Fibroblast of gingiva (primary cell): ENCODE measurements at regions not wholly inside any gene's neighbourhood (a gene's known extent, or its start where the extent isn't known, plus 50 kb on each side); places are given as distances from the start of the nearest gene placed in this dataset.

Source experiments
- DNase-seq: peaks from one replicate; pipeline ENCODE4 v3.0.0-alpha.2; 2011; ENCODE audit warnings: low read depth

GRCh38 chr21:14869984-14870852, 194.6 kb downstream of the NRIP1 start:
- DNase-seq = no peak

DNA sequence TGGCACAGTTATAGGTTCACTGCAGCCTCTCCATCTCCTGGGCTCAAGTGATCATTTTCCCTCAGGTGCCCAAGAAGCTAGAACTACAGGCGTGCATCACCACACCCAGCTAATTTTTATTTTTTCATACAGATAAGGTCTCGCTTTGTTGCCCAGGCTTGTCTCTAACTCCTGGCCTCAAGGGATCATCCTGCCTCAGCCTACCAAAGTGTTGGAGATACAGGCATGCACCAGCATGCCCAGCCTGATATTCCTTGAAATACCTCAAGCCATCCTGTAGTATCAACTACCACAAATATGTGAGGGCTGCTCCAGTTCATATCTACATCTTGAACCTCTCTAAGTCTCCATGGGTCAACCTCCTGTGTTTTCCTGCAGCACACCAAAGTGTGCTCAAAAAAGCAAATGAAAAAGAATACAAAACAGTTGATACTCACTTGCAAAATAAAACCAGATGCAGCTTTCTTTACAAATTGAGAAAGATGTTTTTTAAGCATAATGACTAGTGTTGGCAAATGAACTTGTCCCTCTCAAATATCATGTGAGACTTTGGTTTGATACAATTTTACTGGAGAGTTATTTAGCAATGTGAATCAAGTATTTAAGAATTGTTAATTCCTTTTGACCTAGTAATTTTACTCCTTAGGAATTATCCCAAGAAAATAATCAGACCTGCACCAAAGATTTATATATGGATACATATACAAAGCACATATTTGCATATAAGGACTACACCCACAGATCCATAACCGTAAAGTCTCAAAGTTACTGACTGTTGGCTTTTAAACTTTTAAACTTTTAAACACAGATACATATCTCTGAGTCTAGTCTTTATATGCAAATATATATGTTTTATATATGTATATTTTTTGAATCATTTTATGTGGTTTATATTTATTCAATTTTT, 197.7 kb downstream of the NRIP1 start:
- DNase-seq = peak; percentile 79

- peak; percentile 67 for DNase-seq
Observed at GRCh38 chr21:14864211-14865021, 200.4 kb downstream of the NRIP1 start.

GRCh38 chr21:14863745-14864210, 201.0 kb downstream of the NRIP1 start:
- no peak for DNase-seq

- DNase-seq = no peak
Observed at GRCh38 chr21:14862794-14863720, 201.7 kb downstream of the NRIP1 start.

DNA sequence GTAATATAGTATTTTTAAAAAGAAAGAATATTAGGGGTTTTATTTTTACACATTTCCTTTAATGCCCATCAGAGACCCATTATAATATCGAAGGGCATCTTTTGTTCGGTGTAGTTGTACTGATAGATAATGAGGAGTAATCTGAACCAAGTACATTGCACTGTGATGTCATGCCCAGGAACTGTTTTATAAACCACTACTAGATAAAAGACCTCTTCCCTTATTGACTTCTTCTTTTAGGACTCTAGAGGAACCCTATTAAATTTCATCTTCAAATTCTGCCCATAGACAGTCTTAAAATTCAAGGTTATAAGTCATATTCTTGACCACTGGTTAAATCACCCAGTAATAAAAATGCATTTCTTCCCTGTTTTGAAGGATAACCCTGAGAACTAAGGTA, 206.5 kb downstream of the NRIP1 start:
- no peak for DNase-seq

- no peak for DNase-seq
Observed at GRCh38 chr21:14857529-14857928, 207.3 kb downstream of the NRIP1 start.

- no peak for DNase-seq
Observed at GRCh38 chr21:14850394-14850793, 214.4 kb downstream of the NRIP1 start.

DNA sequence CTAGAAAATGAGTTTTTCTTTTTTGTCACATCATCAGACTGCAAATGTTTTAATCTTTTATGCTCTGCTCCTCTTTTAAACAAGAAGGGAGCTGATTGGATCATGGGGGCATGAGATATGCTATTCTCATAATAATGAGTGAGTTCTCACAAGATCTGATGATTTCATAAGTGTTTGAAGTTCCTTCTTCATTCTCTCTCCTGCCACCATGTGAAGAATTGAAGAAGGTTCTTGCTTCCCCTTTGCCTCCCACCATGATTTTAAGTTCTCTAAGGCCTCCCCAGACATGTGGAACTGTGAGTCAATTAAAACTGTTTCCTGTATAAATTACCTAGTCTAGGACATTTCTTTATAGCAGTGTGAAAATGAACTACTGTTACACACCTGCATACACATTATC, 218.2 kb downstream of the NRIP1 start:
- DNase-seq = no peak

DNA sequence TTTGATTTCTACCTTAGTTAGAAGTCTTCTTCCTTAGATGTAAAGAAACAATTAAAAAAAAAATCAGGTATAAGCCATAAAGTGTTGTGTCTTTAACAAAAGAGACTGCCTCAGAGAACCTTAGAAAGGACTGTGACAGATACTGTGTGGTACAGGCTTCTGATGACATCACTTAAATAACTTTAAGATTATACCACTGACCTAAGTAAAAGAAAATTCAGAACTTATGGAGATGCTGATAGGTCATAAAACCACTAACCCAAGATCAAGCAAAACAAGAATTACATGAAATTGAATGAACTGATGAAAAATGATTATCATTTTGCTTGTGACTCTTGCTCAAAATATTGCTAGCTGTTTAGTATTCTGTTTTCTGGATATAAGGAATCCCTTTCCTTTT, 220.8 kb downstream of the NRIP1 start:
- DNase-seq = no peak

DNA sequence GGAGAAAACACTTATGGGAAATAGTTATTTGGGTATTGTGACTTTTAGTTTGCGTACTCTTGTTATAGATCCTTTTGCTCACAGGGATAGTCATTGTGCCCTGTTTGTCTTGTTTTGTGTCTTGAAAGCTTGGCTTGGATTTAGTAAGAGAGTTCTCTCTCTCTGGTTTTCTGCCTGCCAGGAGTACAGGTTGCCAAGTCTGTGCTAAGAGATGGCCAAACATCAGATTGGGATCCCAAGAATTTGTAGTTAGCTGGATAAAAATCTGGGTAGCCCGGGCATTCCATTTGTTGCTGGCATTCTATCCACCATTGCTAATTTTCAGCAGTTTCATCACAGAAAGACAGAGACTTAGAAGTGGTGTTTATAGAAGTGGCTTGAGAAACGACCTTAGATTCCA, 222.2 kb downstream of the NRIP1 start:
- DNase-seq = peak; percentile 55

DNA sequence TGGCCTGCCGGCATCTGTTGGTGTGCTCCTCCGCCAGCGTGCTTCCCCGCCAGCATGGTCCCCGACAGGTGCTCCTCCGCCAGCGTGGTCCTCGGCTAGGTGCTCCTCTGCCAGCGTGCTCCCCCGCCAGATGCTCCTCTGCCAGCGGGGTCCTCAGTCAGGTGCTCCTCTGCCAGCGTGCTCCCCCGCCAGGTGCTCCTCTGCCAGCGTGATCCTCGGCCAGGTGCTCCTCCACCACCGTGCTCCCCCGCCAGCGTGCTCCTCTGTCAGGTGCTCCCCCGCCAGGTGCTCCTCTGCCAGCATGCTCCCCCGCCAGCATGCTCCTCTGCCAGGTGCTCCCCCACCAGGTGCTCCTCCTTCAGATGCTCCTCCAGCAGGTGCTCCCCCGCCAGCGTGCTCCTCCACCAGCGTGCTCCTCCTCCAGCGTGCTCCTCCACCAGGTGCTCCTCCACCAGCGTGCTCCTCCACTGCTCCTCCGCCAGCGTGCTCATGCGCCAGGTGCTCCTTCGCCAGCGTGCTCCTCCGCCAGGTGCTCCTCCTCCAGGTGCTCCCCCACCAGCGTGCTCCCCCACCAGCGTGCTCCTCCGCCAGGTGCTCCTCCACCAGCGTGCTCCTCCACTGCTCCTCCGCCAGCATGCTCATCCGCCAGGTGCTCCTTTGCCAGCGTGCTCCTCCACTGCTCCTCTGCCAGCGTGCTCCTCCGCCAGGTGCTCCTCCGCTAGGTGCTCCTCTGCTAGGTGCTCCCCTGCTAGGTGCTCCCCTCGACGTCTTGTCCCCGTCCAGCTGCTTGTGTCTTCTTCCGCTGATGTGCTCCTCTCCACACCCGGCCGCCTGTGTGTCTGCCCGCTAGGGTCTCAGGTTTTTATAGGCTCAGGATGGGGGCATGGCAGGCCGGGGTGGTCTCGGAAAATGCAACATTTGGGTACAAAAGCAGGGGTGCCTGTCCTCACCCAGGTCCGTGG, 223.0 kb downstream of the NRIP1 start:
- no peak for DNase-seq

DNA sequence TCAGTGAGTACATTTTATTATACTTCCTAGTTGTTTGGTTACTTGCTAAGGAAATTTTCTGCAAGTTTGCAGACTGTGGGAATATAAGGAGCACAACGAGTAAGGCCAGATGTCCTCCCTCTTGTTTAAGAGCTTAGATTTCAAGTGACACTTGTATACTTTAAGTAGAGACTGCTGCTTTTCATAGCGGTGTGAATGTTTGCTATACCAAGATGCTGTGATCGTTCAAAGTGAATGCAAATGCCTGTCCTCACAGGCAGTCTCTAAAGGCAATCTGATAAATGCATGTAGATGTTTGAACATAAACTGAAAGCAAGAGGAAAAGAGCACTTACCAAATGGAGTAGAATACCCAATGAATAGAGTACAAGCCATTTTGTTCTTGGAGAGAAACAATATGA, 226.4 kb downstream of the NRIP1 start:
- DNase-seq = no peak

- no peak for DNase-seq
Observed at GRCh38 chr21:14836950-14837349, 227.8 kb downstream of the NRIP1 start.

DNA sequence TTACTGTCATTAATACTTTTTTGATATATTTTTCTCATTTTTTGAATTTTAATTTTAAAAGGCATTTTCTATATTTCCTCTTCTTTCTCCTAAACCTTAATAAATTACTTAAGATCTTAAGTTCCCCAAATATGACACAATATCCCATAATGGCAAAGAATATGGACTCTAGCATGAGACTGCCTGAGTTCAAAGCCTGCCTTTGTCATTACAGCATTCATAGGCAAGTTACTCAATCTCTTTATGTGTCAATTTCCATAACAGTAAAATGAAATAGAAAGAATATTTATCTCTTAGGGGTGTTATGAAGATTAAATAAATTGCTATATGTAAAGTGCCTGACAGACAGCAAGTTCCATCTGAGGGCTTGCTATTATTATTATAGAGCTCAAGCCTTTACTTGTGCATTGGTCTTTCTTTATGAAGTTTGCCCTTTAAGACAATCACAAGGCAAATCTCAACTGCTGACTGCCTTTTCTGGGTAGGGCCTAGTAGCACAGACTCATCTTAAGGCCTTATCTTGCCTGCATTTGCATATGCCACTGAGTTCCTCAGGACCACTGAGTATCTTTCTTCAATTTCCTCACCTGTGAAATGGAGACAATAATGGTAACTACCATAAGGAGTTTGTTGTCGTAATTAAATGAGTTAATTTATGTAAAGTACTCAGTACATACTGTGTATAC, 231.0 kb downstream of the NRIP1 start:
- DNase-seq = no peak

DNA sequence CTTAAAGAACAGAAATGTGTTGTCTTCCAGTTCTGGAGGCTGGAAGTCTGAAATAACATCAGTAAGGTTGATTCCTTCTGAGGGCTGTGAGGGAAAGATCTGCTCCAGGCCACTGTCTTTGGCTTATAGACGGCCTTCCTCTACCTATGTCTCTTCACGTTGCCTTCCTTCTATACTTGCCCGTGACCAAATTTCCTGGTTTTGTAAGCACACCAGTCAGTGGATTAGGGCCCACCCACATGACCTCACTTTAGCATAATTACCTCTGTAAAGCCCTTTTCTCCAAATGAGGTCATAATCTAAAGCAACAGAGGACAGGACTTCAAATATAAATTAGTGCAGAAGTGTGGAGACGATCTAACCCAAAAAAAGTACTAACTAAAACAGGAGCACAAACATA, 231.6 kb downstream of the NRIP1 start:
- DNase-seq = no peak

GRCh38 chr21:14830307-14830706, 234.5 kb downstream of the NRIP1 start:
- no peak for DNase-seq

DNA sequence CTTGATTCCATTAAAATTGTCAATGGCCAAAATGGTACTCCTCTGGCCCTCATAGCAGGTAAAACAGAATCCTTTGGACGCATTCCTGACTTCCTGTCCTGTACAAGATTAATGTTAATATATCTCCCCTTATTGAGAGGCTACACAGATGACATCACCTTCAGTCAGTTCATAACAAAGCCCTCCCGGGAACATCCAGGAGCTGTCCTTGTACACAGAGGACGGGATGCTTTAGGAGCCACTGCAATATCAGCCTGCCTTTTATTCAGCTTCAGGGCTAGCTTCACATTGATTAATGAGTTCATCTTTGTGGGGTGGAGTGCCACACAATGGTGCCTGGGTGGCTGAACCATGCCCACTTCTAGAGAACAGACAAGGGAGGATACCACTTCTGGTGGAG, 235.1 kb downstream of the NRIP1 start:
- DNase-seq = no peak

DNA sequence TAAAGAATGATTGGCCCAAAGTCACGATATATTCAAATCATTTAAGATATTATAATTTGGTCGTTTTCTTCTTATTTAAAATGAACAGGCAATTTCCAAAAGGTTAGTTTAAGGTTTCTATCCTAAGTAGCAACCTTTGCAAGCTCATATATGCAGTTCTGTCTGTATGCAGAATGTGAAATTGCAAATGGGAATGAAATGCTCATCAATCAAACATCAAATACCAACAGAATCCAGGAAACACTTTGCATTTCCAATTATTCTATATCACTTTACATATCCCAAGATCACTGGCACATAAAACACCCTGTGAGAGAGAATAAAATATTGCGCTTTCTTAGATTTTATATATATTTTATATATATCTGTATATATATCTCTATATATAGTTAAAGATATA, 237.3 kb downstream of the NRIP1 start:
- no peak for DNase-seq
